T-cell (primary cell): ENCODE measurements at regions not wholly inside any gene's neighbourhood (a gene's known extent, or its start where the extent isn't known, plus 50 kb on each side); places are given as distances from the start of the nearest gene placed in this dataset.
"Not testable (repeated sequence)": the region's sequence is repeated elsewhere in the genome, so short reads cannot be mapped to it uniquely, and the experiment has no call there.

ENCODE experiments used
- ATAC-seq, 4 experiments: fragments of 200-7000 bp in 3 of 4; fragments of 150-1000 bp in 1 of 4; cut with Tn5 transposase; replicated peaks in 1 of 4; 1 replicate in 3 of 4; 2 replicates in 1 of 4; pipeline ENCODE4 v1.10.0; 2021; ENCODE audit warnings: moderate library complexity in 3 of 4, mild to moderate bottlenecking in 2 of 4, moderate number of reproducible peaks in 1 of 4
- CTCF ChIA-PET, 2 donors: fragments of 300-600 bp; sonication (Branson Sonifier 250); formaldehyde crosslinking; loops; one replicate each; lab custom pipeline; 2022; ENCODE audit warnings: antibody characterized with exemption in 2 of 2; lab: Charles Lee
- POLR2A ChIA-PET, 2 donors: fragments of 300-600 bp; sonication (Branson Sonifier 250); formaldehyde crosslinking; loops; one replicate each; lab custom pipeline; 2022; ENCODE audit warnings: antibody characterized with exemption in 2 of 2; lab: Charles Lee
- DNase-seq, 35 experiments: peaks; one replicate each; pipeline versions ENCODE4 v3.0.0 to v3.0.0-alpha.2; 2013 to 2023
- H3K27ac ChIP-seq: one replicate; pipeline ENCODE4 v1.5.1; 2013; ENCODE audit warnings: low read length
- H3K27me3 ChIP-seq, 2 experiments: replicated peaks in 1 of 2; 1 replicate in 1 of 2; 2 replicates in 1 of 2; pipeline versions ENCODE4 v1.6.1 to v1.7.0; 2013; ENCODE audit warnings: low read length in 1 of 2, mixed read lengths in 1 of 2; ENCODE audit not compliant: control insufficient read depth in 2 of 2, insufficient read depth in 2 of 2; ENCODE audit errors: extremely low read depth in 1 of 2
- H3K36me3 ChIP-seq, 2 donors: 1 replicate in 1 of 2; 2 replicates in 1 of 2; pipeline versions ENCODE4 v1.6.1 to v1.7.0; 2013; ENCODE audit warnings: low read length in 1 of 2; ENCODE audit not compliant: control insufficient read depth in 2 of 2, insufficient read depth in 1 of 2; ENCODE audit errors: extremely low read depth in 1 of 2
- H3K4me1 ChIP-seq, 2 experiments: 1 replicate in 1 of 2; 2 replicates in 1 of 2; pipeline versions ENCODE4 v1.6.1 to v1.7.0; 2013; ENCODE audit warnings: low read length in 2 of 2, mixed read lengths in 1 of 2; ENCODE audit not compliant: insufficient read depth in 2 of 2, control insufficient read depth in 1 of 2; ENCODE audit errors: extremely low read depth in 1 of 2
- H3K4me3 ChIP-seq, 2 donors: 1 replicate in 1 of 2; 2 replicates in 1 of 2; pipeline versions ENCODE4 v1.5.1 to v1.7.0; 2013; ENCODE audit warnings: mild to moderate bottlenecking in 2 of 2, low read length in 1 of 2, moderate library complexity in 1 of 2; ENCODE audit not compliant: control insufficient read depth in 1 of 2; ENCODE audit errors: extremely low read depth in 1 of 2
- H3K9me3 ChIP-seq: 2 replicates; pipeline ENCODE4 v1.7.0; 2013
- H3K27ac Mint-ChIP-seq, 2 donors: one replicate each; pipeline ENCODE4 v1.8.0; 2020 to 2021; ENCODE audit warnings: mild to moderate bottlenecking in 2 of 2, mixed read lengths in 2 of 2
- H3K27me3 Mint-ChIP-seq, 2 donors: one replicate each; pipeline ENCODE4 v1.8.0; 2021 to 2022; ENCODE audit warnings: mixed read lengths in 2 of 2
- H3K36me3 Mint-ChIP-seq: one replicate; pipeline ENCODE4 v1.8.0; 2021; ENCODE audit warnings: mixed read lengths
- H3K4me1 Mint-ChIP-seq, 3 donors: one replicate each; pipeline ENCODE4 v1.8.0; 2020 to 2022; ENCODE audit warnings: mixed read lengths in 3 of 3, mild to moderate bottlenecking in 1 of 3
- H3K4me3 Mint-ChIP-seq, 3 donors: one replicate each; pipeline ENCODE4 v1.8.0; 2020 to 2022; ENCODE audit warnings: mild to moderate bottlenecking in 3 of 3, mixed read lengths in 3 of 3, moderate library complexity in 3 of 3
- H3K9me3 Mint-ChIP-seq, 3 donors: one replicate each; pipeline ENCODE4 v1.8.0; 2020 to 2022; ENCODE audit warnings: mixed read lengths in 3 of 3
- WGBS: methylation state at CpG from one replicate; pipeline ENCODE4 v1.1.5; 2013; ENCODE audit warnings: missing lambda C conversion rate; ENCODE audit not compliant: insufficient coverage; 5-methylcytosine and 5-hydroxymethylcytosine counted together

DNA sequence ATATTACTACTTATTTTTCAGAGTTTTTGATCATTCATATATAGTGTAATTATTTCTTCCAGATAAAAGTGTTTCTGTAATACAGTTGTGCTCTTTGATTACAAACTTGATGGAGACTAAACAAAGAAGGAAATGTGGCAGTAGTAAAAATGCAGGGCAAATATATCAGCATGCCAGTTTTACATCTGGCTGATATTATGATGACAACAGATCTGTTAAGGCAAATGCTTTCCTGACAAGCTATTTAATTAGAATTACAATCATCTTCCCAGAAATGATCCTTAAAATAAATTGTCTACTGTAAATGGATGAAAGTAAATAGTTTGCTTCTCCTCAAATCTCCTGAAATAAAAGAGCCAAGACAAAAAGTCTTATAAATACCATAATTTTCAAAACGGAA, 1659.8 kb downstream of the BRINP3 start:
- Mint-ChIP-seq H3K4me3 (no peak overlapping the region), H3K4me1 (no peaks in the 10 kb centered on the region), H3K36me3 (no peaks in the 10 kb centered on the region), H3K9me3 (peaks cover 0 to 15% (median 4%) of the 10 kb centered on the region in 3 donors), H3K27me3 (no peaks in the 10 kb centered on the region), H3K27ac (no peak overlapping the region)
- Histone ChIP-seq H3K27ac (no peak overlapping the region), H3K36me3 (no peaks in the 10 kb centered on the region), H3K9me3 (peaks cover 4% of the 10 kb centered on the region), H3K27me3 (no peaks in the 10 kb centered on the region), H3K4me3 (no peak overlapping the region), H3K4me1 (no peaks in the 10 kb centered on the region)
- DNase-seq (no peak), ATAC-seq (no peak)
- WGBS: no CpG with 5 or more reads among the region's 1 CpG
- CTCF ChIA-PET: no interaction called here
- POLR2A ChIA-PET: no interaction called here

DNA sequence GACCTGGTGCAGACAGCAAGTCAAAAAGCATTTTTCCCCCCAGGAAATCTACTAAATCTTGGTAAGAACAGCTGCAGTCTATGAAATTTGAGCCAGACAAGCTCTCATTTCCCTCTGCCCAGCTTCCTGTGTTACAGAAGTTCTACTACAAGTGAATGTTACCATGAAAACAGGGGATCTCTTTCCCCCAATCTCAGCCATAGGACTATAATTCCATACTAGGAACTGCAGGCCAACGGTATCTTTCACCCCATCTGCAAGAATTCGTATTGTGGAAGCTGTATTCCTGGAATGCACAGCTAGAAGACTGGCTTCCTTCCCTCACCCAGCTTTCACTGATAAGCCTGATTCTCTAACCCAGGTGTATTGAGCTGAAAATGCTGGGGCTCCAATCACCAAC, 1655.4 kb downstream of the BRINP3 start:
- Histone ChIP-seq H3K36me3 (no peaks in the 10 kb centered on the region), H3K4me3 (no peak overlapping the region), H3K4me1 (no peaks in the 10 kb centered on the region), H3K9me3 (peaks cover under 1% of the 10 kb centered on the region), H3K27ac (no peak overlapping the region), H3K27me3 (no peaks in the 10 kb centered on the region)
- H3K4me1 Mint-ChIP-seq: no peaks in the 10 kb centered on the region
- H3K27me3 Mint-ChIP-seq: no peaks in the 10 kb centered on the region
- ChIA-PET POLR2A (no interaction called here), CTCF (no interaction called here)
- H3K4me3 Mint-ChIP-seq: no peak overlapping the region
- no peak for DNase-seq
- no peak for ATAC-seq
- H3K27ac Mint-ChIP-seq: no peak overlapping the region
- no peaks in the 10 kb centered on the region for H3K36me3 Mint-ChIP-seq
- no CpG with 5 or more reads among the region's 2 CpGs for WGBS
- H3K9me3 Mint-ChIP-seq: peaks cover under 1 to 14% (median 2%) of the 10 kb centered on the region in 3 donors

DNA sequence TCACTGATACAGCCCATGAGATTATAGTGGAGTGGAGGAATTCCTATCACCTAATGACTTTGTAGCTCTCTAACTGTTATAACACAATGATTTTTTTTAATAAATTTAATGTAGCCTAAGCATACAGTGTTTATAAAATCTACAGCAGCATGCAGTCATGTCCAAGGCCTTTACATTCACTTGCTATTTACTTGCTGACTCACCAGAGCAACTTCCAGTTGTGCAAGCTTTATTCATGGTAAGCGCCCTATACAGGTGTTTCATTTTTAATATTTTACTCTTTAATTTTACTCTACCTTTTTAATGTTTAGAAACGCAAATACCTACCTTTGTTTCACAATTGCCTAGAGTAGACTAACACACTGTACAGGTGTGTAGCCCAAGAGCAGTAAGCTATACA, 1652.2 kb downstream of the BRINP3 start:
- H3K27me3 ChIP-seq: no peaks in the 10 kb centered on the region
- Mint-ChIP-seq H3K9me3 (peaks cover 2 to 14% (median 4%) of the 10 kb centered on the region in 3 donors), H3K36me3 (no peaks in the 10 kb centered on the region), H3K4me1 (no peaks in the 10 kb centered on the region), H3K27me3 (no peaks in the 10 kb centered on the region), H3K4me3 (no peak overlapping the region), H3K27ac (no peak overlapping the region)
- no peak for DNase-seq
- no peak overlapping the region for H3K27ac ChIP-seq
- POLR2A ChIA-PET: no interaction called here
- WGBS: 100% methylated on average over 1 of the region's 2 CpGs
- H3K4me3 ChIP-seq: no peak overlapping the region
- H3K9me3 ChIP-seq: no peaks in the 10 kb centered on the region
- CTCF ChIA-PET: no interaction called here
- no peak for ATAC-seq
- H3K36me3 ChIP-seq: no peaks in the 10 kb centered on the region
- H3K4me1 ChIP-seq: no peaks in the 10 kb centered on the region

DNA sequence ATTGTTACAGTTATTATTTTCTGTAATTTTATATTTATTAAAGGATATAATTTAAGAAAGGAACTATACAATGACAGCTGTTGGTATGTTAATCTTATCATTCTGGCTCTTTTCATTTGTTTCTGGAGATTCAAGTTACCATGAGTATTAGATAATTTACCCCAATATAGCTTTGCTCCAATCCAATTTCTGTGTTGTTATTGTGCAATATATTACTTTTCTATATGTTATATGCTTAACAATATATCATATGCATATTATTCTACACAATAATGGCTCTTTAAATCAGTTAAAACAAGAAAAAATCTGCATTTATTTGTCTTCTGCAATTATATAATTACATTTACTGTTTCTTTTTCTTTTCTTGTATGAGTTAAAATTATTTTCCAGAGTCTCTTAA, 1650.9 kb downstream of the BRINP3 start:
- Histone ChIP-seq H3K27ac (no peak overlapping the region), H3K9me3 (no peaks in the 10 kb centered on the region), H3K36me3 (no peaks in the 10 kb centered on the region), H3K4me3 (no peak overlapping the region), H3K4me1 (no peaks in the 10 kb centered on the region), H3K27me3 (no peaks in the 10 kb centered on the region)
- DNase-seq (no peak), ATAC-seq (no peak)
- H3K4me3 Mint-ChIP-seq: no peak overlapping the region
- H3K9me3 Mint-ChIP-seq: peaks cover 2 to 14% (median 4%) of the 10 kb centered on the region in 3 donors
- H3K27ac Mint-ChIP-seq: no peak overlapping the region
- no peaks in the 10 kb centered on the region for H3K4me1 Mint-ChIP-seq
- H3K36me3 Mint-ChIP-seq: no peaks in the 10 kb centered on the region
- H3K27me3 Mint-ChIP-seq: no peaks in the 10 kb centered on the region
- ChIA-PET POLR2A (no interaction called here), CTCF (no interaction called here)

DNA sequence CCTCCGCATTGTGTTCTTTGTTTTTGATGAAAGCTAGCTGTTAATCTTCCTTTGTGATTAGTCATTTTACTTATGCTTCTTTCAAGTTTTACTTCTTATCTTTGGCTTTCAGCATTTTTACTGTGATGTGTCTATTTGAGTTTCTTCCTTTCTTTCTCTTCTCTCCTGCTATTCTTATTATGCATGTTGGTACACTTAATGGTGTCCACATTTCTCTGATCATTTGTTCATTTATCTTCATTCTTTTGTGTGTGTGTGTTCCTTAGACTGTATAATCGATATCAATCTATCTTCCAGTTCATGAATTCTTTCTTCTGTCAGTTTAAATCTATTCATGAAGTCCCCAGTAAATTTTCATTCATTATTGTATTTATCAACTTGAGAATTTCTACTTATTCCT, 1650.3 kb downstream of the BRINP3 start:
- CTCF ChIA-PET: no interaction called here
- WGBS: no CpG with 5 or more reads among the region's 2 CpGs
- POLR2A ChIA-PET: no interaction called here

DNA sequence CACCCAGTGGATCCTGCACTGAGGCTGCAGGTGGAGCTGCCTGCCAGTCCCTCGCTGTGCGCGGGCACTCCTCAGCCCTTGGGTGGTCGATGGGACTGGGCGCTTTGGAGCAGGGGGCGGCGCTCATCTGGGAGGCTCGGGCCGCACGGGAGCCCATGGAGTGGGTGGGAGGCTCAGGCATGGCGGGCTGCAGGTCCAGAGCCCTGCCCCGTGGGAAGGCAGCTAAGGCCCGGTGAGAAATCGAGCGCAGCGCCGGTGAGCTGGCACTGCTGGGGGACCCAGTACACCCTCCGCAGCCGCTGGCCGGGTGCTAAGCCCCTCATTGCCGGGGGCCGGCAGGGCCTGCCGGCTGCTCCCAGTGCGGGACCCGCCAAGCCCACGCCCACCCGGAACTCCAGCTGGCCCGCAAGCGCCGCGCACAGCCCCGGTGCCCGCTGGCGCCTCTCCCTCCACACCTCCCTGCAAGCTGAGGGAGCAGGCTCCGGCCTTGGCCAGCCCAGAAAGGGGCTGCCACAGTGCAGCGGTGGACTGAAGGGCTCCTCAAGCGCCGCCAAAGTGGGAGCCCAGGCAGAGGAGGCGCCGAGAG, 1636.5 kb downstream of the BRINP3 start:
- H3K4me3 Mint-ChIP-seq, H3K4me1 Mint-ChIP-seq, H3K9me3 Mint-ChIP-seq, H3K36me3 Mint-ChIP-seq, H3K27ac Mint-ChIP-seq, H3K4me3 ChIP-seq, H3K9me3 ChIP-seq, CTCF ChIA-PET, POLR2A ChIA-PET, DNase-seq, H3K27ac ChIP-seq, H3K4me1 ChIP-seq, H3K36me3 ChIP-seq, H3K27me3 Mint-ChIP-seq, H3K27me3 ChIP-seq, ATAC-seq: not testable (repeated sequence)
- 96% methylated on average over 34 of the region's 40 CpGs for WGBS

More for the DNA sequence above, 1650.3 kb downstream of the BRINP3 start:
- no peaks in the 10 kb centered on the region for H3K36me3 Mint-ChIP-seq
- no peaks in the 10 kb centered on the region for H3K27me3 ChIP-seq
- no peaks in the 10 kb centered on the region for H3K36me3 ChIP-seq
- H3K27me3 Mint-ChIP-seq: no peaks in the 10 kb centered on the region
- H3K4me3 ChIP-seq: no peak overlapping the region
- DNase-seq (no peak), ATAC-seq (no peak)
- H3K27ac Mint-ChIP-seq: no peak overlapping the region
- no peak overlapping the region for H3K27ac ChIP-seq
- H3K4me1 Mint-ChIP-seq: no peaks in the 10 kb centered on the region
- no peaks in the 10 kb centered on the region for H3K4me1 ChIP-seq
- peaks cover 2 to 10% (median 4%) of the 10 kb centered on the region in 3 donors for H3K9me3 Mint-ChIP-seq
- no peaks in the 10 kb centered on the region for H3K9me3 ChIP-seq
- no peak overlapping the region for H3K4me3 Mint-ChIP-seq

DNA sequence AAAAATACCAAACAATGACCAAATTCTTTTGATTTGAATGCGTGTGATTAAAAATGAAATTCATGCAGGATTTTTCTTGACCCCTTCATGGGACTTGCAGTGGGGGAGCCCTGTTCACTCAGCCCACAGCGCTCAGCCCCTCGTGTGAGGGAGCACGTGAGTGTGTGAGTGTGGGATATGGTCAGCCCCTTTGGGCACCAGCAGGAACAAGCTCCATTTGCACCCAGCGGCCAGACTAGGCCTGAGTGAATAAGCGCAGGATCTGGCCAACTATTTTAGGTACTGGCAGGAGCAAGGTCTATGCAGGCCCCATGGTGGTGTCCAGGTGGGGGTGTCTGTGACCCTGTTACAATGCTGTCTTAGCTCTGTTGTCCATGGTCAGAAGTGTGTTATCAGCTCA, 1631.2 kb downstream of the BRINP3 start:
- 92% methylated on average over 6 of the region's 6 CpGs for WGBS

More for the DNA sequence above, 1631.2 kb downstream of the BRINP3 start:
- no peaks in the 10 kb centered on the region for H3K36me3 ChIP-seq
- DNase-seq: no peak
- H3K4me3 Mint-ChIP-seq: no peak overlapping the region
- H3K27me3 Mint-ChIP-seq: no peaks in the 10 kb centered on the region
- H3K27ac Mint-ChIP-seq: no peak overlapping the region
- H3K27me3 ChIP-seq: no peaks in the 10 kb centered on the region
- no peaks in the 10 kb centered on the region for H3K4me1 Mint-ChIP-seq
- no peaks in the 10 kb centered on the region for H3K36me3 Mint-ChIP-seq
- CTCF ChIA-PET: no interaction called here
- no peaks in the 10 kb centered on the region for H3K9me3 ChIP-seq
- no peak overlapping the region for H3K27ac ChIP-seq
- H3K4me3 ChIP-seq: no peak overlapping the region
- H3K4me1 ChIP-seq: no peaks in the 10 kb centered on the region
- ATAC-seq: no peak
- POLR2A ChIA-PET: no interaction called here
- H3K9me3 Mint-ChIP-seq: peaks cover 0 to 4% (median 0%) of the 10 kb centered on the region in 3 donors
